Lower leg skin (tissue), 4 donors: ENCODE measurements at regions not wholly inside any gene's neighbourhood (a gene's known extent, or its start where the extent isn't known, plus 50 kb on each side); places are given as distances from the start of the nearest gene placed in this dataset.

ENCODE experiments used
- DNase-seq, 2 donors: peaks; one replicate each; pipeline ENCODE4 v3.0.0-alpha.2; 2019; ENCODE audit warnings: low spot score in 2 of 2
- H3K4me3 ChIP-seq: fragments of 200-600 bp; sonication (generic); 2 replicates; pipeline ENCODE4 v1.5.1; 2017; ENCODE audit warnings: mild to moderate bottlenecking, low read depth; ENCODE audit not compliant: poor library complexity, severe bottlenecking
- CTCF ChIP-seq, 3 donors: fragments of 450-650 bp; IDR thresholded peaks; one replicate each; pipeline ENCODE4 v1.5.1; 2016; ENCODE audit warnings: antibody characterized with exemption in 3 of 3, mild to moderate bottlenecking in 3 of 3, moderate library complexity in 2 of 3
- POLR2A ChIP-seq, 2 donors: fragments of 450-650 bp; IDR thresholded peaks; one replicate each; pipeline ENCODE4 v1.6.1; 2016 to 2017; ENCODE audit warnings: antibody characterized with exemption in 2 of 2, mild to moderate bottlenecking in 1 of 2, moderate library complexity in 1 of 2
- WGBS, 2 donors: methylation state at CpG; one replicate each; pipeline ENCODE4 v1.1.5; 2018; 5-methylcytosine and 5-hydroxymethylcytosine counted together
- intact Hi-C: fragments of 100-400 bp; cut with DNase I; formaldehyde crosslinking; loops from one replicate; pipeline ENCODE4 v1.15.0; 2023; ENCODE audit warnings: low total_unique reads

GRCh38 chr2:217026161-217026560 lies 166.3 kb upstream of the TNP1 start:
- DNase-seq: no peak
- WGBS, 2 donors: 84% methylated on average over 5 of the region's 5 CpGs
- TF ChIP-seq CTCF (IDR thresholded peaks at IDR 0.05): no peak
- no peak for TF ChIP-seq POLR2A (IDR thresholded peaks at IDR 0.05)
- H3K4me3 ChIP-seq: no peak overlapping the region
- intact Hi-C loops: no loop called here

- intact Hi-C loops: no loop called here
Observed at GRCh38 chr2:217023611-217024010, 163.7 kb upstream of the TNP1 start.

GRCh38 chr2:217017456-217018252 lies 157.8 kb upstream of the TNP1 start:
- TF ChIP-seq CTCF (IDR thresholded peaks at IDR 0.05) (no peak), POLR2A (IDR thresholded peaks at IDR 0.05) (no peak)
- H3K4me3 ChIP-seq: no peak overlapping the region
- intact Hi-C loops: no loop called here
- no peak for DNase-seq
- WGBS, 2 donors: 58 to 73% methylated on average over 9 of the region's 9 CpGs

More at GRCh38 chr2:217023611-217024010, 163.7 kb upstream of the TNP1 start:
- DNase-seq: no peak
- WGBS, 2 donors: 35 to 44% methylated on average over 2 of the region's 2 CpGs
- no peak for TF ChIP-seq CTCF (IDR thresholded peaks at IDR 0.05)
- no peak overlapping the region for H3K4me3 ChIP-seq

GRCh38 chr2:217016796-217017419 lies 157.0 kb upstream of the TNP1 start:
- intact Hi-C loops: no loop called here
- H3K4me3 ChIP-seq: no peak overlapping the region
- 65 to 68% methylated on average over 7 of the region's 7 CpGs for WGBS, 2 donors
- no peak for DNase-seq
- TF ChIP-seq POLR2A (IDR thresholded peaks at IDR 0.05) (no peak), CTCF (IDR thresholded peaks at IDR 0.05) (no peak)

GRCh38 chr2:217014328-217015105 lies 154.7 kb upstream of the TNP1 start:
- WGBS, 2 donors: 90 to 92% methylated on average over 6 of the region's 6 CpGs
- no peak for DNase-seq
- H3K4me3 ChIP-seq: no peak overlapping the region
- intact Hi-C loops: no loop called here
- TF ChIP-seq CTCF (IDR thresholded peaks at IDR 0.05) (no peak), POLR2A (IDR thresholded peaks at IDR 0.05) (no peak)
